H1 (cell line): ENCODE measurements at regions not wholly inside any gene's neighbourhood (a gene's known extent, or its start where the extent isn't known, plus 50 kb on each side); places are given as distances from the start of the nearest gene placed in this dataset.

Experiments
- CTCF ChIA-PET: fragments of 300-600 bp; sonication (Branson Sonifier 250); formaldehyde crosslinking; loops from one replicate; lab custom pipeline; 2021; ENCODE audit not compliant: partially characterized antibody; lab: Charles Lee
- POLR2A ChIA-PET: fragments of 300-600 bp; sonication (Branson Sonifier 250); formaldehyde crosslinking; loops from one replicate; lab custom pipeline; 2021; ENCODE audit warnings: inconsistent platforms; ENCODE audit not compliant: partially characterized antibody; lab: Charles Lee
- DNase-seq, 2 experiments: peaks; one replicate each; pipeline versions ENCODE4 v3.0.0 to v3.0.0-alpha.2; 2010 to 2022; ENCODE audit warnings: low spot score in 2 of 2, low read depth in 1 of 2, mixed read lengths in 1 of 2
- FAIRE-seq: peaks from 2 replicates; lab custom pipeline; 2011; peaks lifted over from hg19 to GRCh38; lab: Jason Lieb, UNC
- H2AFZ ChIP-seq: 2 replicates; pipeline ENCODE4 v1.8.1; 2012; ENCODE audit warnings: low read length, inconsistent platforms
- H2AK5ac ChIP-seq: 2 replicates; pipeline ENCODE4 v1.6.1; 2013; ENCODE audit warnings: low read depth, low read length
- H2BK120ac ChIP-seq: replicated peaks from 2 replicates; pipeline ENCODE3; 2013; ENCODE audit warnings: low read depth, low read length, inconsistent platforms
- H2BK12ac ChIP-seq: 2 replicates; pipeline ENCODE4 v1.6.1; 2013; ENCODE audit warnings: low read depth, low read length
- H2BK15ac ChIP-seq: 2 replicates; pipeline ENCODE4 v1.6.1; 2013; ENCODE audit warnings: low read length
- H2BK20ac ChIP-seq: 2 replicates; pipeline ENCODE4 v1.6.1; 2013; ENCODE audit warnings: low read length
- H2BK5ac ChIP-seq: 2 replicates; pipeline ENCODE4 v1.6.1; 2013; ENCODE audit warnings: low read depth, low read length
- H3K14ac ChIP-seq: 2 replicates; pipeline ENCODE4 v1.6.1; 2013; ENCODE audit warnings: inconsistent platforms; ENCODE audit not compliant: insufficient read length
- H3K18ac ChIP-seq: 2 replicates; pipeline ENCODE4 v1.6.1; 2013; ENCODE audit warnings: low read length; ENCODE audit errors: extremely low read depth
- H3K23ac ChIP-seq: 2 replicates; pipeline ENCODE4 v1.6.1; 2013; ENCODE audit warnings: inconsistent platforms; ENCODE audit not compliant: insufficient read length
- H3K23me2 ChIP-seq: 2 replicates; pipeline ENCODE4 v1.6.1; 2013; ENCODE audit warnings: low read depth, low read length
- H3K27ac ChIP-seq: 2 replicates; pipeline ENCODE4 v1.6.1; 2011; ENCODE audit warnings: low read depth, low read length, inconsistent platforms
- H3K27me3 ChIP-seq, 4 experiments: replicated peaks in 1 of 4; 1 replicate in 1 of 4; 2 replicates in 3 of 4; pipeline versions ENCODE4 v1.6.1 to v1.8.1; 2011 to 2013; ENCODE audit warnings: low read length in 3 of 4, mild to moderate bottlenecking in 3 of 4, inconsistent platforms in 2 of 4, mixed read lengths in 2 of 4, moderate library complexity in 1 of 4; ENCODE audit not compliant: control insufficient read depth in 3 of 4, insufficient read depth in 3 of 4; ENCODE audit errors: extremely low read depth in 1 of 4
- H3K36me3 ChIP-seq, 4 experiments: 2 replicates each; pipeline versions ENCODE4 v1.6.1 to v1.8.1; 2011 to 2013; ENCODE audit warnings: mild to moderate bottlenecking in 4 of 4, low read length in 3 of 4, moderate library complexity in 2 of 4, control low read depth in 1 of 4, inconsistent platforms in 1 of 4; ENCODE audit not compliant: insufficient read depth in 4 of 4, control insufficient read depth in 2 of 4
- H3K4ac ChIP-seq: replicated peaks from 2 replicates; pipeline ENCODE3; 2013; ENCODE audit warnings: low read length, low read depth, mixed read lengths, inconsistent platforms; ENCODE audit not compliant: insufficient read length
- H3K4me1 ChIP-seq, 4 experiments: replicated peaks in 1 of 4; 1 replicate in 1 of 4; 2 replicates in 3 of 4; pipeline versions ENCODE4 v1.6.1 to v1.8.1; 2011 to 2013; ENCODE audit warnings: low read length in 3 of 4, inconsistent platforms in 2 of 4, mixed read lengths in 1 of 4; ENCODE audit not compliant: insufficient read depth in 4 of 4, control insufficient read depth in 3 of 4
- H3K4me2 ChIP-seq, 2 experiments: 2 replicates each; pipeline versions ENCODE4 v1.6.1 to v1.8.1; 2011 to 2013; ENCODE audit warnings: low read depth in 2 of 2, low read length in 2 of 2, control low read depth in 1 of 2, inconsistent platforms in 1 of 2, mild to moderate bottlenecking in 1 of 2; ENCODE audit not compliant: insufficient read depth in 1 of 2
- H3K4me3 ChIP-seq, 4 experiments: fragments of 200-600, 300-600 bp in 1 of 4; sonication (generic), shearing (Covaris generic), sonication (Bioruptor Twin) in 1 of 4; 2 replicates each; pipeline versions ENCODE4 v1.5.1 to v1.8.1; 2011 to 2016; ENCODE audit warnings: low read length in 4 of 4, low read depth in 3 of 4, control low read depth in 2 of 4, inconsistent platforms in 2 of 4, mild to moderate bottlenecking in 2 of 4, mixed read lengths in 1 of 4, moderate library complexity in 1 of 4; ENCODE audit not compliant: insufficient read depth in 2 of 4; ENCODE audit errors: extremely low read depth in 1 of 4
- H3K56ac ChIP-seq: replicated peaks from 2 replicates; pipeline ENCODE3; 2013; ENCODE audit warnings: low read depth, mild to moderate bottlenecking, mixed read lengths, low read length, inconsistent platforms; ENCODE audit not compliant: insufficient read length
- H3K79me1 ChIP-seq: 2 replicates; pipeline ENCODE4 v1.6.1; 2013; ENCODE audit warnings: low read depth, low read length, control low read depth
- H3K79me2 ChIP-seq, 2 experiments: 2 replicates each; pipeline versions ENCODE4 v1.6.1 to v1.8.1; 2012 to 2013; ENCODE audit warnings: low read length in 2 of 2, mild to moderate bottlenecking in 2 of 2, inconsistent platforms in 1 of 2; ENCODE audit not compliant: insufficient read depth in 2 of 2, control insufficient read depth in 1 of 2
- H3K9ac ChIP-seq, 4 experiments: replicated peaks in 1 of 4; 1 replicate in 1 of 4; 2 replicates in 3 of 4; pipeline versions ENCODE4 v1.6.1 to v1.8.1; 2011 to 2013; ENCODE audit warnings: low read depth in 3 of 4, low read length in 3 of 4, control low read depth in 2 of 4, mild to moderate bottlenecking in 2 of 4, moderate library complexity in 2 of 4, inconsistent platforms in 1 of 4; ENCODE audit errors: extremely low read depth in 1 of 4
- H3K9me3 ChIP-seq, 2 experiments: 2 replicates each; pipeline versions ENCODE4 v1.6.1 to v1.8.1; 2012 to 2013; ENCODE audit warnings: mild to moderate bottlenecking in 2 of 2, moderate library complexity in 2 of 2, control low read depth in 1 of 2, inconsistent platforms in 1 of 2, low read depth in 1 of 2, low read length in 1 of 2, mixed read lengths in 1 of 2; ENCODE audit not compliant: insufficient read depth in 2 of 2
- H4K20me1 ChIP-seq, 2 experiments: replicated peaks in 1 of 2; 2 replicates each; pipeline versions ENCODE3 to v1.8.1; 2011 to 2013; ENCODE audit warnings: inconsistent platforms in 2 of 2, low read length in 2 of 2, mild to moderate bottlenecking in 1 of 2; ENCODE audit not compliant: insufficient read depth in 2 of 2, control insufficient read depth in 1 of 2
- H4K5ac ChIP-seq: 2 replicates; pipeline ENCODE4 v1.6.1; 2013; ENCODE audit warnings: low read length, low read depth, mixed read lengths, inconsistent platforms; ENCODE audit not compliant: insufficient read length
- H4K8ac ChIP-seq: 2 replicates; pipeline ENCODE4 v1.8.0; 2013; ENCODE audit warnings: mild to moderate bottlenecking, moderate library complexity, low read length, inconsistent platforms; ENCODE audit not compliant: insufficient read depth; ENCODE audit errors: extremely low read depth
- H4K91ac ChIP-seq: replicated peaks from 2 replicates; pipeline ENCODE3; 2013; ENCODE audit warnings: low read length, mixed read lengths, inconsistent platforms; ENCODE audit not compliant: insufficient read length
- CEBPB ChIP-seq: IDR thresholded peaks from 2 replicates; pipeline ENCODE4 v1.6.1; 2012; ENCODE audit warnings: low read depth, low read length
- EZH2 ChIP-seq: fragments of 200-600 bp; sonication (generic); IDR thresholded peaks from 2 replicates; pipeline ENCODE4 v1.7.1; 2012; ENCODE audit warnings: low read depth, mild to moderate bottlenecking, moderate library complexity, low read length, inconsistent platforms; ENCODE audit not compliant: severe bottlenecking
- WGBS, 2 experiments: shearing (Covaris generic) in 1 of 2; methylation state at CpG; one replicate each; pipeline versions ENCODE4 v1.1.6 to v1.1.7; 2013 to 2015; ENCODE audit warnings: low lambda C conversion rate in 2 of 2, mixed read lengths in 2 of 2, inconsistent platforms in 1 of 2, low coverage in 1 of 2, missing lambda C conversion rate in 1 of 2; ENCODE audit not compliant: insufficient replicate concordance in 2 of 2, insufficient coverage in 1 of 2, insufficient read length in 1 of 2; ENCODE audit errors: extremely low coverage in 1 of 2, missing lambda C conversion rate in 1 of 2; 5-methylcytosine and 5-hydroxymethylcytosine counted together

DNA sequence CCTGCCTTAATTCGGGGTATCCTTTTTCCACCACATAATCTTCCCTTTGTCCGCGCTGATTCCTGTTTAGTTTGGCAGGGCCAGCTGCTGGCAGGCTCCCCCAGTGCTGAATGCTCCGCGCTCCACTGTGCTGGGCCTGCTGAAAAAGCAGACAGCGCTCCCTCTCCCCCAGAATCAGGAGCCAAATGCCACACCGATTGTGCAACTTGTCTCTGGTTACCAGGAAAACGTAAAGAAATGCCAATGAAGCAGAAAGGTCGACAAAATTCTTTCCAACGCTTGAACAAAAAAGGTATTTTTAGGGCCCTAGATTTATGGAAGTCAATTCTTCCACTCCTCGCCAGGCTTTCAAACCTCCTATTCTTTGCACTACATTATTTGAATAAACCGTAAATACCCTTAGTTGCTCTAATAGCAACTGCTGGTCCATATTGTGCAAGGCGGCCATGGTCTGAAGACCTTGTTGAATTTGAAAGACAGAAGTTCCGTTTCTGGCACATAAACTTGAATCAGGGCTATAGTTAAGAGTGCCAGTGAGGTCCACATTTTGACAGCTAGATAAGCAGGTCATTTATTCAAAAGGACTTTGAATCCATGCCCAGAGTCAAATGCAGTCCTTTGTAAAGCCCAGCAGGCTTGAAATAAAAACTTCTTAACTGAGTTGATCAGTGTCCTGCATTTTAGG, 206.7 kb upstream of the RFC3 start:
- Histone ChIP-seq H3K4me2 (no peak overlapping the region), H3K4ac (no peak overlapping the region), H2AFZ (peak overlapping the region; percentile 11; the same call in 1 of the 2 replicates), H3K79me2 (no peaks in the 10 kb centered on the region), H3K9me3 (no peaks in the 10 kb centered on the region), H3K18ac (no peak overlapping the region), H2BK5ac (no peak overlapping the region), H3K56ac (no peak overlapping the region), H4K20me1 (no peaks in the 10 kb centered on the region), H2BK20ac (no peak overlapping the region), H3K27me3 (no peaks in the 10 kb centered on the region), H2BK12ac (no peak overlapping the region), H3K23me2 (no peaks in the 10 kb centered on the region), H2BK120ac (no peak overlapping the region), H3K14ac (no peak overlapping the region), H3K27ac (no peak overlapping the region), H3K79me1 (no peaks in the 10 kb centered on the region), H2AK5ac (no peak overlapping the region), H3K23ac (no peak overlapping the region), H3K4me3 (no peak overlapping the region), H4K91ac (no peak overlapping the region), H3K9ac (no peak overlapping the region), H4K5ac (no peak overlapping the region), H4K8ac (no peak overlapping the region), H3K36me3 (no peaks in the 10 kb centered on the region), H3K4me1 (peaks cover 0 to 5% (median 4%) of the 10 kb centered on the region in 4 experiments; a peak in 2 of 7 replicates), H2BK15ac (no peak overlapping the region)
- 78% methylated on average over 14 of the region's 14 CpGs; no CpG with 5 or more reads in 1 of the 2 experiments for WGBS, 2 experiments
- ChIA-PET CTCF (no interaction called here), POLR2A (no interaction called here)
- DNase-seq (no peak), FAIRE-seq (no peak)
- TF ChIP-seq CEBPB (peak; percentile 87), EZH2 (no peak)
